HG03045 (cell line): ENCODE measurements at regions not wholly inside any gene's neighbourhood (a gene's known extent, or its start where the extent isn't known, plus 50 kb on each side); places are given as distances from the start of the nearest gene placed in this dataset.

Experiments used
- ATAC-seq: cut with Tn5 transposase; IDR thresholded peaks from one replicate; pipeline ENCODE4 v1.9.1; 2021; ENCODE audit warnings: mild to moderate bottlenecking, moderate library complexity; ENCODE audit not compliant: unreplicated experiment

DNA sequence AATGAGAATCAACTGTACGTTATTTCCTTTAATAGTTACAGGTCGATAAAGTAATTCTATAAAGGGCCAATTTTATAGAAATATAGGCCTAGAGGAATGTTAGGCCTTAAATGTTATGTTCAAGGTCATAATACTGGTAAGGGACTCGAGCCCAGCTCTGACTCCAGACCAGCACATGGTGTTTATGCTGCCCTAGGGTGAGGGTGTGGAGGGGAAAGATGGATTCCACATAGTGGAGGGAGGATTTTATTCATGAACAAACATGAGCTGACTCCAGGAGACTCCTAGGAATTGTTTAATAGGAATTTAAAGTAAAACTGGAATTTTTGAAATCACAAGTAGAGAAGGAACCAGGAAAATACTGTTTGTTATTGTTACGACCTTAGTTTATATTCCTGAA, 139.9 kb downstream of the LACC1 start:
- no peak for ATAC-seq

DNA sequence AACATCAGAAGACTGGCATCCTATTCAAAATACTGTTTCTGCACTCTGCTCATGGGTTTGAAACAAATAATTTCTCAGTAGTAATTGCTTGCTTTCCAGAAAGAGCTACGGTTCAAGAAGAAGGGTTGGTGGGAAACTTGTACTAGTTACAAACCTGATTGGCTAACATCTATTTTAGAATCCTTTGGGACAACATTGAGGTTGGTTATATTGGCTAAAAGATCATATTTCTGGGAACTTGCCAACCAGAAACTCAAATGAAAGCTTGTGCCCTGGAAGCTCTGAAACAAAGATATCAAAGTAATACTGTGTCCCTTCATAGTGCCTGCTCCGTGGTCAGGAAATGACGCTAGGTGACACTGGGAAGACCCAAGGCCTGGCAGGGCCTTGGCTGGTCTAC, 141.7 kb downstream of the LACC1 start:
- ATAC-seq: no peak

DNA sequence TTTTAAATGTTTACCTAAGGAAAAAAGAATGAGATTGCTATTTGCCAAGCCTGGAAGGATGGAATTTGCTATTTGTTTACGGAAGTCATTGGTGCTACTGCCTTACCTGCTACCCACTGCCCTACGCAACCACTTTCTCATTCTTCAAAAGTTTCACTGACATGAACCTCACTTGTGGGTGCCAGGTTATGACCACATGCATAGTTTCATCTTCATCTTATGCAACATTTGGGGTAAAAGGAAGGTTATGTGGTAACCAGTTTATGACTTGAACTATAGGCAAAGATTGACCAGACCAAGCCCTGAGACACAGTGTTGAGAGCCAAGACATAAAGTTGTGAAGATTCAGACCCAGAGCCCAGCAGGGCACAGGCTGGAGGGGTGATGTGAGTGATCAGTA, 142.5 kb downstream of the LACC1 start:
- ATAC-seq: no peak

DNA sequence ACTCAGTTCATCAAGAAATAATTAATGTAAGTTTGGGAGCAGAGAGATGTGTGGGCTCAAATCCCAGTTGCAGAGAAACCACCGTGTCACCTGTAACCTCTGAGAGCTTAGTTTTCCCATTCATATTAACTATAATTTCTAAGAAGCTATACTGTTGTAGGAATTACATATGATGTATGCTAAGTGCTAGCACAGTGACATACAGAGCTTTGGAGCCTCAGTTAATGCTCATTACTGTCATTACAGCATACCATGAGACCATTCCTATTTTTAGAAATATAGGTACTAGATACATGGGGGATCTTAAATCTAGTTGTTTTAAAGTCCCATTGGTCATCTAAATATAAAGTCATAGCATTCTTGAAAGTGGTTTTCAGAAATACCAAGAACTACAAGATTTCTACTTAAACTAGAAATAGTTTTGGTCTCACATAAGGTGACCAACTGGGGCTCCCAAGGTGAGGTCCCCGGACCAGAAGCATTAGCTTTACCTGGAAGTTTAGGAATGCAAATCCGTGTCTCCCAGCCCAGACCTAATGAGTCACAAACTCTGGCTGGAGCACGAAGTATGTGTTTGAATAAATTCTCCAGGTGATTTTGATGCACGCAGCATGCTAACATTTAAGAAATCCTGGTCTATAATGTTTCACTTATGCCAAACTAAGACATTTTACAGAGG, 144.6 kb downstream of the LACC1 start:
- ATAC-seq: no peak

GRCh38 chr13:44024846-44025195, 145.1 kb downstream of the LACC1 start:
- no peak for ATAC-seq

GRCh38 chr13:44026194-44026593, 146.5 kb downstream of the LACC1 start:
- no peak for ATAC-seq

DNA sequence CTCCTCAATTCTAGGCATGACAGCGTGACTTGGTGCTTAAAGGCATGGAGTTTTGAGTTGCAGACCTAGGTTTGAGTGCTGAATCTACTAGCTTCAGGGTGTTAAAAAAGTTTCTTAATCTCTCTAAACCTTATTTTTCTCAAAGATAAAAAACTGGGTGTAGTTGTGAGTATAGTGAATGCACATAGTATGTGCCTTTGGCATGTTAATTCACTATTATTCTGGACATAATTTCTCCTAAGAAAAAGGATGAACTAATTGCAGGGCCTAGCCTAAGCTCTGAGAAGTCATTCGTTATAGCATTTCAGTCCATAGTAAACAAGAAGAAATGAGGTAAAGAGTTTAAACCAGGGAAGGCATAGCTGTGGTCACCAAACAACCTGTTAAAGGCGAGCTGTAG, 149.0 kb downstream of the LACC1 start:
- ATAC-seq: no peak

- no peak for ATAC-seq
Observed at GRCh38 chr13:44030615-44031014, 150.9 kb downstream of the LACC1 start.

- no peak for ATAC-seq
Observed at GRCh38 chr13:44031555-44031954, 151.9 kb downstream of the LACC1 start.

DNA sequence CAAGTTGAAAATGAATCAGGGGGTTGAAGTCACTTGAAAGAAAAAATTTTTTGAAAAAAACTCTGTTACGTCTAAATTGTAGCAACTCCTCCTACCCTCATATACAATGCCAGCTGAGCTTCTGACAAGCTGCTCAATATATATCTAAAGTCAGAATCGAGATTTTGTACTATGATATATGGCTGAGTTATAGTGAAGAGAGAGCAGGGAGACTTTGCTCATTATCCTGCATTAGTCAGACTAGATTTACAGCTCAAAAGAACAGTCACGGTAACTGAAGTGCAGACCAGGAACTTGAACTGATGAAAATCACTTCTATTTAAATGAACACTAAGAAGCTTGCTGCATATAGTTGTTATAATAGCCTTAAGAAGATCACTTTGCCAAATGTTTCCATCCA, 153.1 kb downstream of the LACC1 start:
- ATAC-seq: no peak

DNA sequence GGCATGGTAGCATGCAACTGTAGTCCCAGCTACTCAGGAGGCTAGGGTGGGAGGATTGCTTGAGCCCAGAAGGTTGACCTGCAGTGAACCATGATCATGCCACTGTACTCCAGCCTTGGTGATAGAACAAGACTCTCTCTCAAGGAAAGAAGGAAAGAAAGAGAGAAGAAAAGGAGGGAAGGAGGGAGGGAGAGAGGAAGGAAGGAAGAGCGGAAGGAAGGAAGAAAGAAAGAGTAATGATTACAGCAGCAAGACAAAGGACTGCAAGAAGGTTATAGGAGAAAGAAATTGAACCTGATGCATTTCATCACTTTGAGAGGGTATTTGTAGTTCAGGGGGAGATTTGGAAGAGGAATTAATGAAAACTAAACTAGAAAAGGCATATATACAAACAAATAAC, 155.7 kb downstream of the LACC1 start:
- no peak for ATAC-seq

DNA sequence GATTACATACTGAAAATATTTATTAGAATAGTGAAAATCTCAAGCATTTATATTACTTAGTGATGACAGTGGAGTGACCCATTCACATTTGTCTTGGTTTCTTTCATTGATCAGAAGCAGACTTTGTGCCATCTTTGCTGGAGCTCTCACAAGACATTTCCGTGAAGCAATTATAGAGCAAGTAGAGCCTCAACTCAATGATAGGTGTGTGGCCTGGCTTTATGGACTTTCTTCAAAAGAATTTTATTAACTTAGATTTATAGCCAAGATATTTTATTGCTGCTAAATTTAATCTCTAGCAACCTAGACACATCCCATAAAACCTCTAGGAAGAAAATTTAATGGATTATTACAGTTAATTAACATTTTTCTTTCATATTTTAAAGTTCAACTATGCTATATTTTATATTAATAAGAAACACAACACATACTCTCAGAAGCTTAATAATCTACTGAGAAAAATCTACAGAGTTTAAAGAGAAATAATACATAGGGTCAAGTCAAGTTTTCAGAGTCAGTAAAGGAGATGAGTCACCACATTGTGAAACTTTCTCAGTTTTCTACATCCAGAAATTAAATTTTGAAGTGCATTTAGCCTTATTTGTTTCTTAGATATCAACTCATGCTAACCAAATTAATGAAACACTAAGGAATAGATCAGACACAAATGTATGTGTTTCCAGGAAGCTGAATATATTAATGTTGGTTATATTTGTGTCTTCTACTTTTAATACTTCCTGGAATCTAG, 160.5 kb downstream of the LACC1 start:
- no peak for ATAC-seq

DNA sequence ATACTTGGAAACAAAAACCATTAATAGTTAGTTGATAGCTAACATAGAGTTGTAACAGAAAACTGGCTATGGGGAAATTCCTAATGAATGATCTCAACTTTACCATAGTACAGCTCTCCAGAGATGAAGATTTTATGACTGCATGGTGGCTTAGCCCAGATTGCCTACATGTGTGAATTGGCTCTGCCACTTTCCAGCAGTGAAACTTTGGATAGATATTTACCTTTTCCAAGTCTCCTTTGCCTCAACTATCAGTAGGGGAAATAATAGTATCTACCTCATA, 161.1 kb downstream of the LACC1 start:
- no peak for ATAC-seq

DNA sequence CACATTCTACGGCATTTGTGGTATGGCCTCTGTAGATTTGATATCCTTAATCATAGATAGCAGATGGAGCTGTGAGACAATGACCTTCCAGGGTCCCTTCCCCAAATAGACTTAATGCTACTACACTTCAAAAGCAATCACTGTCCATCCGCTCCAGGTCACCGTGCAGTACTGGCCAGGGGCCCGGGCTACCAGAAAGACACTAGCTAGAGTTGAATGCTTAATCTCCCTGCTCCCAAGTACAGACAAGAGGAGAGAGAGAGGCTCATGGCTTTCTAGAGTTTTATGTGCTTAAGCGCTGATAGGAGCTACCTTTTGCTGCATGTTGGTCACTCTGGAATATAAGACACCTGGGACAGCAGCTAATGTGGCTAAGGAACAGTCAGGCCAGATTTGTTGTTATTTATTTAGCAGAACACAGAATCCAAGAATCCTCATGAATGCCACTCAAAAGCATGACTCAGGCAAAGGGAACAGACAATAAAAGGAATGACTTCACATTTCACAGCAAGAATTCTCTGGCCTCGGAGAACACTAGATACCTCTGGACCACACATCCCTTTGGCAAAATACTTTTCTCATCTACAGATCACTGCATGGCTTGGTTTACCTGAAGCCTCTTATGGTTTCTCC, 165.0 kb downstream of the LACC1 start:
- ATAC-seq: no peak

- ATAC-seq: no peak
Observed at GRCh38 chr13:44045180-44045562, 165.5 kb downstream of the LACC1 start.

- no peak for ATAC-seq
Observed at GRCh38 chr13:44046428-44046827, 166.7 kb downstream of the LACC1 start.

DNA sequence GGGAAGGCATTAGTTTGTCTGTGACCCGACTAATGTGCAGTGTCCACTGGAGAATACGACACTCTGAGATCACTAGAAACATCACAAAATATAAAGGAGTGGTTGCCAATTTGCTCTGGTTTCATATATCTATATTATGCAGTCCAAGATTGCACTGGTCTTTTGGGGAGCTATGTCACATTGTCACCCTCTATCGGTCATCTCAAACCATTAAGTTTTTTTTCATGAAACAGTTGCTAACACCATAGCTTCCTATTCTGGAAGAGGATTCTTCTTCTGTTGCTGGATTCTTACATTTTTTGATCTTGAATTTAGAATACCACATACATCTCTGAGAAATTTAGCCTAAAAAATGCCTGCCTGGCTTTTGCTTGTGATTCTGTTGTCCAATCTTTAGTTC, 168.6 kb downstream of the LACC1 start:
- no peak for ATAC-seq

DNA sequence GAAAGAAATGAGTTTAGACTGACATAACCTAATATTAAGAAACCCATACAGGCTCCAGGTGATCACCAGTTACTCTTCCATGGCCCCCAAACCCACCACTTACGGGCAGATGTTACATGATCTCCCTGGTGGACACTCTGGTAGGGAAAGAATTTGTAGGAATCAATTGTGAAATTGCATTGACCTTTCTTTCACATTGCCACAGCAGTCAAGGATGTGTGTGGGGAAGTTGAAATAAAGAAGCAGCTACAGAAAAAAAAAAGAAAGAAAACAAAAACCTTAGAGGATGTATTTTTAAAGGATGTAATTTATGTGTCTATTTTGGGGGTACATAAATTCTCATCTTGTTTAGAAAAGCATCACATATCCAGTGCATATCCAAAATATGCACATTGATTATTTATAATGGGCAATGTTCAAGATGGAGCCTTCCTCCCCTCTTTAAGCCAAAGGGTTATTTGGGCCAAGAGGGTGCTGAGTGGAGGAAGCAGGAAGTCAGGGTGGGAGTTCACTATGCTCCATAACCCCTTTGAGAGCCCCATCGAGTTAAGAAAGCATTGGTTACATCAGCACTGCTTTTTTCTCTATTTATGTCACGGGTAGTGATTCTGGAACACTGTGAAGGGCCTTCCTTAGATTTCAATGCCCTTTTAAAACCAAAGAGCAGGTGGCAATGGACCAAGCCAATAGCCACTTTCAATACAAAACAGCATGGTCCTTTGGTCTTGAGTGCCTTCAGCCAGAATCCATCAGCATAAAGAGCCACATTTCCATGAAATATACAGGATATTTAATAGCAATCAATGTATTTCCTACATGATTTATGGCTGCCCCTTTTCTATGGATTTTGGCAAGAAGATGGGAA, 169.6 kb downstream of the LACC1 start:
- no peak for ATAC-seq

DNA sequence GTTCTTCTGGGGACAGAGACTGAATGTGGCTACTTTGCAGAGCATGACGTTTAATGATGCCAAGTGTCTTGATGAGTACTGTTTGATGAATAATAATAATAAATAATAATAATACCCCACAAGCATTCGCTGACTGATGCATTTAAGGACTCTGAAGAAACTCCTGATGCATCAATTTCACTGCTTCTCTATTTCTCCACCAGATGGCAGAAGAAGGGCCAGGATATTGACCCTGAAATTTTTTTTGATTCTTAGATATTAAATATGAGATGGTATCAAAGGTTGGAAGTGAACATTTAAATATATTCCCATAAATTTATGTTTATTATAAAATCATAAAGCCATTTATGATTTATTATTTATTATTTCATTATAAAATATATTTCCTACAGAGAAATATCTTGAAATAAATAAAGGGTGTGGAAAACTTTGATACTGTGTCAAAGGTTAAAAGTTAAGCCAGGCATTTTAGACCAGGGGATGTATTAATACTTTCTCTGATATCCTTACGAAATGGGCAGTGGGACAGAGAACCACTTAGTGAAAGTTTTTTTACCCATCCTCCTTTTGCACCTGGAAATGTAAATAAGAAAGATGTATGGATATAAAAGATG, 170.9 kb downstream of the LACC1 start:
- ATAC-seq: no peak

GRCh38 chr13:44051405-44051804, 171.7 kb downstream of the LACC1 start:
- no peak for ATAC-seq
